Right lobe of liver (tissue), 6 donors: ENCODE measurements at regions not wholly inside any gene's neighbourhood (a gene's known extent, or its start where the extent isn't known, plus 50 kb on each side); places are given as distances from the start of the nearest gene placed in this dataset.
"Not testable (repeated sequence)": the region's sequence is repeated elsewhere in the genome, so short reads cannot be mapped to it uniquely, and the experiment has no call there.

ENCODE experiments used
- ATAC-seq, 4 donors: fragments of 200-7000 bp; cut with Tn5 transposase; one replicate each; pipeline ENCODE4 v1.9.1; 2020; ENCODE audit warnings: mild to moderate bottlenecking in 4 of 4, moderate library complexity in 4 of 4
- DNase-seq, 3 donors: peaks; one replicate each; pipeline ENCODE4 v3.0.0-alpha.2; 2020
- H3K27ac ChIP-seq, 3 donors: fragments of 200-600 bp; one replicate each; pipeline ENCODE4 v1.8.0; 2022
- H3K27me3 ChIP-seq, 2 donors: fragments of 200-600 bp; one replicate each; pipeline ENCODE4 v1.8.0; 2022
- H3K36me3 ChIP-seq, 4 donors: fragments of 200-600 bp; sonication (generic) in 1 of 4; one replicate each; pipeline versions ENCODE4 v1.5.1 to v1.8.0; 2017 to 2022; ENCODE audit warnings: control low read depth in 1 of 4
- H3K4me1 ChIP-seq, 4 donors: fragments of 200-600 bp; sonication (generic) in 1 of 4; one replicate each; pipeline versions ENCODE4 v1.5.1 to v1.8.0; 2017 to 2022; ENCODE audit warnings: control low read depth in 1 of 4
- H3K4me3 ChIP-seq, 3 donors: fragments of 200-600 bp; one replicate each; pipeline ENCODE4 v1.8.0; 2022
- H3K9me3 ChIP-seq, 4 donors: fragments of 200-600 bp; sonication (generic) in 1 of 4; one replicate each; pipeline versions ENCODE4 v1.5.1 to v1.8.0; 2017 to 2022; ENCODE audit warnings: control low read depth in 1 of 4
- CTCF ChIP-seq, 4 donors: fragments of 200-600 bp in 3 of 4; fragments of 450-650 bp in 1 of 4; IDR thresholded peaks; one replicate each; pipeline versions ENCODE4 v1.5.1 to v1.8.0; 2016 to 2022; ENCODE audit warnings: antibody characterized with exemption in 4 of 4, mild to moderate bottlenecking in 2 of 4
- POLR2A ChIP-seq: fragments of 450-650 bp; IDR thresholded peaks from one replicate; pipeline ENCODE4 v1.6.1; 2017; ENCODE audit warnings: antibody characterized with exemption, mild to moderate bottlenecking
- WGBS: methylation state at CpG from one replicate; pipeline ENCODE4 v1.1.6; 2018; ENCODE audit warnings: low coverage, low lambda C conversion rate; ENCODE audit not compliant: insufficient coverage; ENCODE audit errors: missing lambda C conversion rate; 5-methylcytosine and 5-hydroxymethylcytosine counted together
- intact Hi-C, 2 donors: fragments of 100-400 bp; cut with DNase I; formaldehyde crosslinking; loops; one replicate each; pipeline versions ENCODE4 v1.11.2 to v1.14.1; 2022
- donor health status: DM: no; HTN: yes; CAD: no.
- donor health status: DM: no; HTN: no; CAD: no.
- donor health status: DM: no; HTN: no; CAD: no.
- donor health status: DM: no; HTN: yes; CAD: no.
- donor health status: DM: no; HTN: yes; CAD: no.

GRCh38 chr9:83116026-83116425 lies 53.1 kb upstream of the RASEF start:
- no peak overlapping the region for H3K27ac ChIP-seq
- DNase-seq = no peak
- no peaks in the 10 kb centered on the region for H3K36me3 ChIP-seq
- intact Hi-C loops = no loop called here
- H3K27me3 ChIP-seq = no peaks in the 10 kb centered on the region
- TF ChIP-seq CTCF (IDR thresholded peaks at IDR 0.05) = no peak
- TF ChIP-seq POLR2A = no peak
- H3K9me3 ChIP-seq = no peaks in the 10 kb centered on the region
- H3K4me1 ChIP-seq = no peaks in the 10 kb centered on the region
- H3K4me3 ChIP-seq = no peak overlapping the region
- WGBS = 10% methylated on average over 1 of the region's 1 CpG
- ATAC-seq = no peak

- WGBS = 91% methylated on average over 6 of the region's 6 CpGs
- H3K4me1 ChIP-seq, H3K36me3 ChIP-seq, intact Hi-C loops, H3K9me3 ChIP-seq, H3K27ac ChIP-seq, H3K27me3 ChIP-seq, DNase-seq, ATAC-seq, H3K4me3 ChIP-seq: not testable (repeated sequence)
These were observed 50.5 kb upstream of the RASEF start for GRCh38 chr9:83113445-83113844.
